ENCODE measurements at regions not wholly inside any gene's neighbourhood (a gene's known extent, or its start where the extent isn't known, plus 50 kb on each side); places are given as distances from the start of the nearest gene placed in this dataset.

GRCh38 chr12:126963825-126964224 lies 1303.1 kb upstream of the TMEM132C start:
- TF ChIP-seq CTCF (IDR thresholded peaks at IDR 0.05; ENCODE audit: low read length) (no peak), EZH2 (IDR thresholded peaks at IDR 0.05; ENCODE audit: borderline replicate concordance, low read length) (no peak)
